GM12874 (cell line): ENCODE measurements at regions not wholly inside any gene's neighbourhood (a gene's known extent, or its start where the extent isn't known, plus 50 kb on each side); places are given as distances from the start of the nearest gene placed in this dataset.
A peak's percentile ranks its signal among the peaks of the same experiment; 100 is the strongest.

Experiments used
- TF ChIP-seq, protein P1 (sequence below): IDR thresholded peaks from 2 replicates; pipeline ENCODE4 v1.5.1; 2011; ENCODE audit warnings: low read depth, mild to moderate bottlenecking, control low read depth, low read length, moderate library complexity; ENCODE audit not compliant: insufficient read depth

DNA sequence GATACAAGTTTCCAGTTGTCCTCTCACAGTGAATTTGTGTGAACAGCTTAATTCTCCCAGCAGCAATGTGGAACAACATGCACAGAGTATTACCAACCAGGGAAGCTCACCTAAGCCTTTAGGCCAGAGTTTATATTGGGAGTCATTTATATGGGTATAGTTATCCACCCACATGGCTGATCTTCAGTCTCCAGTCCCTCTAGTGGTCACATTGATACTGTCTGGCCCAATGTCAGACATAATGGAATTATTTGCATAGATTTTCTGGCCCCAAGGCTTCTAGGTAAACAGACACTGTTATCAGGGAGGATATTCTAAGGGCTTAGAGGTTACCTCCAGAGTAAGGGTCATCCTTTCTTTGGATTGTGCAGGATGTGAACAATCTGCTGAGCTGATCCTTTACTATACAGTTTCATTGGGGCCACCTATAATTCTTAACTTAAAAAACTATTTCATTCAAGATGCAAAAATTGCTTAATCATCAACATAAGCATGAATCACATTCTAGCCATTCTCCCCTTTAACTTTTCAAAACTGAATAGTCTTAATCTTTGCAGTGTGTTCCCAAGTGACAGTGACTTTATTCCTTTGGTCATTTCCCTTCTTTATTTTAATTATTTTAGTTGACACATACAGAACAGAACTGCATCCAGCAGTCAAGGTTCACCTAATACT, 210.9 kb downstream of the LTN1 start:
- TF ChIP-seq, protein P1, sequence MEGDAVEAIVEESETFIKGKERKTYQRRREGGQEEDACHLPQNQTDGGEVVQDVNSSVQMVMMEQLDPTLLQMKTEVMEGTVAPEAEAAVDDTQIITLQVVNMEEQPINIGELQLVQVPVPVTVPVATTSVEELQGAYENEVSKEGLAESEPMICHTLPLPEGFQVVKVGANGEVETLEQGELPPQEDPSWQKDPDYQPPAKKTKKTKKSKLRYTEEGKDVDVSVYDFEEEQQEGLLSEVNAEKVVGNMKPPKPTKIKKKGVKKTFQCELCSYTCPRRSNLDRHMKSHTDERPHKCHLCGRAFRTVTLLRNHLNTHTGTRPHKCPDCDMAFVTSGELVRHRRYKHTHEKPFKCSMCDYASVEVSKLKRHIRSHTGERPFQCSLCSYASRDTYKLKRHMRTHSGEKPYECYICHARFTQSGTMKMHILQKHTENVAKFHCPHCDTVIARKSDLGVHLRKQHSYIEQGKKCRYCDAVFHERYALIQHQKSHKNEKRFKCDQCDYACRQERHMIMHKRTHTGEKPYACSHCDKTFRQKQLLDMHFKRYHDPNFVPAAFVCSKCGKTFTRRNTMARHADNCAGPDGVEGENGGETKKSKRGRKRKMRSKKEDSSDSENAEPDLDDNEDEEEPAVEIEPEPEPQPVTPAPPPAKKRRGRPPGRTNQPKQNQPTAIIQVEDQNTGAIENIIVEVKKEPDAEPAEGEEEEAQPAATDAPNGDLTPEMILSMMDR, result peak; percentile 51; the same call in 1 of the 2 replicates

DNA sequence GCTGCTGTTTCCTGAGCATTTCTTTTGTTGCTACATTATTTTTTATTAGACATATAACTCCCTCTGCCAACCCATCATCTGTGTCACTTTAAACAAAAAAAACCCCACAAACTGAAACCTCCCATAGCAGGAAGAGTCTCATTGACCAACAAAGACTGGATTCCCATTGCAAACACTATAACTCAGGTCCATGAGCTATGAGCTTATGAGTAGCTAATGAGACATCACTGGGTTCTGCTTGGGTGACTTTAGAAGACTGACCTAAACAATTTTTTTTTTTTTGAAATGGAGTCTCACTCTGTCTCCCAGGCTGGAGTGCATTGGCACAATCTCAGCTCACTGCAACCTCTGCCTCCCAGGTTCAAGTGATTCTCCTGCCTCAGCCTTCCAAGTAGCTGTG, 212.8 kb downstream of the LTN1 start:
- TF ChIP-seq, protein P1, result no peak

DNA sequence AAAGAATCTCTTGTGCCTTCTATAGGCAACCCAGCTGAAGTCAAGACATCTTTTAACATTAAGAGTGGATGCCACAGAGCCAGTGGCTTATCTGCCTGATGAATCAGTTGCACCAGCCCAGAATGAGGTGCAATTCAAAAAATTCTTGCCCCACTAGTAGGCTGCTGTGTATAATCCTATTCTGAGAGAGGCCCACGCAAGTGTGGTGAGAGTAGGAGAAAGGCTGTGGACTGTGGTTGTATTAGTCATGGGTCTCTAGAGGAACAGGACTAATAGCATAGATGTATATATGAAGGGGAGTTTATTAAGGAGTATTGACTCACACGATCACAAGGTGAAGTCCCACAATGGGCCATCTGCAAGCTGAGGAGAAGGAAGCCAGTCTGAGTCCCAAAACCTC, 216.4 kb downstream of the LTN1 start:
- TF ChIP-seq, protein P1, result no peak

DNA sequence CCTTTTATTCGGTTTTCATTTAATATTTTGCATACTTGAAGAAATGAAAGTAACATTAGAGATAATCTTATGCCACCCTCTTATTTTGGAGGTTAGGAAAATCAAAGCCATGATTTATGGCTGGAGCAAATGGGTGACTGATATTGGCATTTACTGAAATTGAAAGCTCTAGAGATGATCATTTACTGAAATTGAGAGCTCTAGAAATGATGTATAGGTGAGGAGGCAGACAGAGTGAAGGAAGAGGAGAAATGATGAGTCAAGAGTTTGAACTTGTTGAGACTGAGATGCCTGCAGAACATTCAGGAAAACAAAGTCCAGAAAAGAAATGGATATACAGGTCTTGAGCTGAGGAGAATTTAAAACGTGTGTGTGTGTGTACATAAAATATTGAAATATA, 217.6 kb downstream of the LTN1 start:
- TF ChIP-seq, protein P1, result no peak

DNA sequence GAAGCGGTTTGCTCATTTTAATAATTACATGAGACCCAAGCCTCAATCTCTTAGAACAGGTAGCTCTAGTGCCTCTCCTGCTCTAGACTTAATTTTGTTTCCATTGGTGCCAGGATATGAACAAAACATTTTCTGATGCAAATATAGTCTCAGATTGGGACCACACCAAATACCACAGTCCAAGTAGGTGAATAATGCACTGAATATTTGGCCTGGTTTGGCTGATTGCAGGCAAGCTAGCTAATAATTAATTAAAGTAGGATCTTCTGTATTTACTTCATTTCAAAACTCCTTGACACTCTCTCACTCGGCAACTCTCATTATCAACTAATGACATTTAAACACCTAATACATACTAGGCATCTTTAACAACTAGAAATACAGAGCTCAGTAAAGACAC, 219.6 kb downstream of the LTN1 start:
- TF ChIP-seq, protein P1, result no peak

DNA sequence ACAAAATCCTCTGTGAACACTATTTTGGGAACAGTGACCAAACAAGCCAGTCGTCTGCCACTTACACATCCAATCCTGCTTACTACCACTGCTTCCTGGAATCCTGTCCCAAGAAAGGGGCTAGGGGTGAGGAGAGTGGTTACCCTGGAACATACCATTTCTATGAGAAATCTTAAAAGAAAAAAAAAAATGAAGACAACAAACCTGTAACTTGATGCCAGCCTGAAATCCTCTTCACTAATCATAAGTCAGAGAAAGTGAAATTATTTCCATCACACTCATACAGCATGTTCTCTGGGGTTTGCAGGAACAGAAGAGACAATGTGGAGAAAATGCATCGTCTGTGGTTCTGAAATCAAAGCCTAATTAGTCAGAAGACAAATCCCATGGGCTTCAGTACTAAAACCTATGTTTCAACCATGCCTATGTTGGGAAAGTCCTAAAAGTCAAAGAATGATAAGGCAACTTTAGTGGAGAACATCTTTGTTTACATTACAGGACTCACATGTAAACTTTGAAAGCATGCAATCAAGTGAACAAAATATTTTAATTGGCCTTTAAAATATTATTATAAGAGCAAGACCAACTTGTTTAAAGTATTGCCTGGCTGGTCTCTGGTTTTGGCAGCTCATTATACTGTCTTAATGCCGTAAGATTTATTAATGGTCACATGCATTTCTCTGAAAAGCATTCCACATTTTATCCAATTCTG, 220.7 kb downstream of the LTN1 start:
- TF ChIP-seq, protein P1, result no peak

DNA sequence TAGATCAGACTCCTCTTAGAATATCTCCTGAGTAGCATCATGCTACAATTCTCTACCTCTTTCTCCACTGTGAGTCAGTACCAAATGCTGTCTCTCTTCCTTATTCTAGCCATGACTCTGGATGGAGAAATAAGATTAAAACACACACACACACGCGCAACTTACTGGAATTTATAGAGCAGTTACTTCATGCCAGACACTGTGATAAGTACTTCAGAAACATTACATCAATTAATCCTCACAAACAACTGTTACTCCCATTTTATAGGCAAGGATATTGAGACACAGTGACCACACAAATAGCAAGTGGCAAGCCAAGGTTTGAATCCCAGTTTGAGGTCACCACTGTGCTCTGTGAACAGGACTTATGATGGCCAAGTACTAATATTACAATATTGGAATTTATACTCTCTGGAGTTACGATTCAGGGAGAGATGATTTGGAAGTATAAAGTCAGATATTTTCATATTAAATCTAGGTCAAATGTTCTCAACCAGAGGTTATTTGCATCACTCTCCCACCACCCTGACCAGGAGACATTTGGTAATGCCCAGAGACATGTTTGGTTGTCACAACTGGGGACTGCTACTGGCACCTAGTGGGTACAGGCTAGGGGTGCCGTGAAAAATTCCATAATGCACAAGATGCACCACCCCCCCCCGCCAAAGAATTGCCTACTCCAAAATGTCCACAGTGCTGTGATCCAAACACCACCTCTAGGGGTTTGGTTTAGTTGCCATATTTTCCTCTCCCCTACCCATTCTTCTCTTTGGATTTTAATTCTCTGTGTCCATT, 221.6 kb downstream of the LTN1 start:
- TF ChIP-seq, protein P1, result no peak
